ENCODE measurements at regions not wholly inside any gene's neighbourhood (a gene's known extent, or its start where the extent isn't known, plus 50 kb on each side); places are given as distances from the start of the nearest gene placed in this dataset.

DNA sequence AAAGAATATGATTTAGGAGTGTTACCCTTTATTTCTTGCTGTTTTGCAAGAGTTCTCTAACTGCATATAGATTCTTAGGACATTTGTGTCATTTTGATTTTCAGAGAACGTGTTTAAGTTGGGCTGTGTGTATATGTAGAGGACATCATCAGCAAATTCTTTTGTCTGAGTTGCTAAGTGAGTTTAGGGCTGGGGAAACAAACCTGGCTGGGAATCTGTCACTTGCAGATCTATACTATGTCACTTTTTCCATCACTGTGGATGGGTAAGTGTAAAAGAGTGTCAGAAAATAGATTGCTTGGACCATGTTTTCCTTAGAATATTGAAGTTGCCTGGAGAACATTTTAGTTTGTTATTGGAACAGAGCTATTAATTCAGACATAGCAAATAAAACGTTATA, 349.1 kb upstream of the NEGR1 start:
- H3K27ac ChIP-seq = no peak overlapping the region
- H3K27me3 ChIP-seq = no peaks in the 10 kb centered on the region
- no peak for DNase-seq
- intact Hi-C loops (cut with DNase I; ENCODE audit: low total_unique reads) = no loop called here
- WGBS, 5 donors = 55 to 67% (median 64%) methylated on average over 2 of the region's 2 CpGs
- peaks cover 0 to 6% (median 0%) of the 10 kb centered on the region in 4 donors for H3K4me1 ChIP-seq
- H3K4me3 ChIP-seq = no peak overlapping the region
- no peak for TF ChIP-seq EP300 (IDR thresholded peaks at IDR 0.05)
- TF ChIP-seq POLR2AphosphoS5 (IDR thresholded peaks at IDR 0.05) = no peak
- no peak for TF ChIP-seq POLR2A (IDR thresholded peaks at IDR 0.05)
- no peak for TF ChIP-seq CTCF (IDR thresholded peaks at IDR 0.05)
- H3K9me3 ChIP-seq = no peaks in the 10 kb centered on the region
- no peaks in the 10 kb centered on the region for H3K36me3 ChIP-seq

DNA sequence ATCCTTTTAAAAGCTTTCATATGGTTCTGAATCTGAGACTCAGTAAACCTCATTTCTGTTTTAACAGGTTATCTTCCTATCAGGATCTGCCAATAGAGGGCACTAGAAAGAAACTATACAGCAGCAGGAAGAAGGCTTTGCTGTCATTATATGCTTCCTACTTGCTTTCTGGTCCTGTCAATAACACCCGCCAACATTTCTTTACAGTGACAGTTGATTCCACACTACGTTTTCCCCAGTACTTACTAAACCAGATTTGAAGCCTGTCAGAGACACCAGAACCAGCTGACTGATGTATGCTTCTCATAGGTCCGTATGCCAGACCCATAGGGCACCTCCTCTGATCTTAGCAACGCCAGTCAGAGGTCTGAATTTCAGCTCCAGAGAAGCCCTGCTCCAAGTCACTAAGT, 341.0 kb upstream of the NEGR1 start:
- H3K36me3 ChIP-seq = no peaks in the 10 kb centered on the region
- H3K27ac ChIP-seq = no peak overlapping the region
- H3K27me3 ChIP-seq = no peaks in the 10 kb centered on the region
- TF ChIP-seq POLR2AphosphoS5 (IDR thresholded peaks at IDR 0.05) (no peak), CTCF (IDR thresholded peaks at IDR 0.05) (peak in 5 of 7 experiments; percentile 18 to 57 (median 40)), POLR2A (IDR thresholded peaks at IDR 0.05) (no peak), EP300 (IDR thresholded peaks at IDR 0.05) (no peak)
- intact Hi-C loops (cut with DNase I; ENCODE audit: low total_unique reads) = no loop called here
- H3K4me1 ChIP-seq = no peaks in the 10 kb centered on the region
- H3K9me3 ChIP-seq = no peaks in the 10 kb centered on the region
- H3K4me3 ChIP-seq = peak overlapping the region in 2 of 4 donors; percentile 17 to 25
- 16 to 30% (median 29%) methylated on average over 4 of the region's 4 CpGs for WGBS, 5 donors
- DNase-seq = peak in 1 of 2 donors; percentile 69

DNA sequence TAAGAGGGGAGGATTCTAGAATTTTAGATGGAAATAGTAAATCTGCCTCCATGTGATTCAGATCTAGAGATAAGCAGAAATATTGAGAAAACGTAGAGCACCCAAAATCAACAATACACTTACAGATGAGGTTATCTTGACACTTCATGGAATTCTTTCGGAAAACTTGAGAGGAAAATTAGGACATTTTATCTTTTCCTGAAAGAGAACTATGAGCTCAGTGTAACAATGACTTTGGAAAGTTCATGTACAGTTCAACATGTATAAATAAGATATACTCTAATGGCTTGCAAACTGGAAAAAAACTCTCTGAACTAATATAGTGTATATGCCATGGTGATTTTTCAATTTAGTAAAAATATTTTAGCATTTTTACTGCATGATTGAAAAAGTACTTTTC, 338.1 kb upstream of the NEGR1 start:
- H3K27ac ChIP-seq = no peak overlapping the region
- H3K9me3 ChIP-seq = no peaks in the 10 kb centered on the region
- no peaks in the 10 kb centered on the region for H3K36me3 ChIP-seq
- no peak overlapping the region for H3K4me3 ChIP-seq
- no peaks in the 10 kb centered on the region for H3K4me1 ChIP-seq
- TF ChIP-seq CTCF (IDR thresholded peaks at IDR 0.05) (no peak), EP300 (IDR thresholded peaks at IDR 0.05) (no peak), POLR2A (IDR thresholded peaks at IDR 0.05) (no peak), POLR2AphosphoS5 (IDR thresholded peaks at IDR 0.05) (no peak)
- intact Hi-C loops (cut with DNase I; ENCODE audit: low total_unique reads) = no loop called here
- 20 to 36% (median 26%) methylated on average over 2 of the region's 2 CpGs for WGBS, 5 donors
- no peaks in the 10 kb centered on the region for H3K27me3 ChIP-seq
- no peak for DNase-seq

- TF ChIP-seq POLR2A (IDR thresholded peaks at IDR 0.05) (no peak), EP300 (IDR thresholded peaks at IDR 0.05) (no peak), CTCF (IDR thresholded peaks at IDR 0.05) (no peak), POLR2AphosphoS5 (IDR thresholded peaks at IDR 0.05) (no peak)
- DNase-seq = peak in 1 of 2 donors; percentile 12
- Histone ChIP-seq H3K4me1 (peaks cover 0 to 4% (median under 1%) of the 10 kb centered on the region in 4 donors), H3K27me3 (no peaks in the 10 kb centered on the region), H3K36me3 (no peaks in the 10 kb centered on the region), H3K4me3 (no peak overlapping the region), H3K27ac (no peak overlapping the region), H3K9me3 (no peaks in the 10 kb centered on the region)
- 30 to 46% (median 40%) methylated on average over 3 of the region's 3 CpGs for WGBS, 5 donors
- intact Hi-C loops (cut with DNase I; ENCODE audit: low total_unique reads) = no loop called here
Measured at GRCh38 chr1:72606216-72606810, 324.0 kb upstream of the NEGR1 start.
